Amygdala (tissue), 56 donors: ENCODE measurements at regions not wholly inside any gene's neighbourhood (a gene's known extent, or its start where the extent isn't known, plus 50 kb on each side); places are given as distances from the start of the nearest gene placed in this dataset.
"Not testable (repeated sequence)": the region's sequence is repeated elsewhere in the genome, so short reads cannot be mapped to it uniquely, and the experiment has no call there.

ENCODE experiments used
- DNase-seq, 56 donors: peaks; one replicate each; lab custom pipeline; 2025; lab: John Stamatoyannopoulos, UW

- no peak for DNase-seq
These were observed 109.9 kb downstream of the TANC2 start for GRCh38 chr17:63075969-63076368.

- no peak for DNase-seq
These were observed 112.7 kb downstream of the TANC2 start for GRCh38 chr17:63078707-63079106.

- no peak for DNase-seq
These were observed 116.3 kb downstream of the TANC2 start for GRCh38 chr17:63082273-63082861.

- DNase-seq, result no peak
These were observed 116.9 kb downstream of the TANC2 start for GRCh38 chr17:63082952-63083351.

- peak in 1 of 56 donors; percentile 20 for DNase-seq
These were observed 120.6 kb downstream of the TANC2 start for GRCh38 chr17:63086483-63087185.

- DNase-seq, result not testable (repeated sequence)
These were observed 124.5 kb downstream of the TANC2 start for GRCh38 chr17:63090358-63091114.

GRCh38 chr17:63091909-63092308, 125.9 kb downstream of the TANC2 start:
- not testable (repeated sequence) for DNase-seq

- no peak for DNase-seq
These were observed 128.6 kb downstream of the TANC2 start for GRCh38 chr17:63094631-63095030.

GRCh38 chr17:63095459-63095858, 129.4 kb downstream of the TANC2 start:
- DNase-seq, result no peak

GRCh38 chr17:63095879-63096278, 129.8 kb downstream of the TANC2 start:
- DNase-seq, result no peak

GRCh38 chr17:63096426-63096825, 130.4 kb downstream of the TANC2 start:
- no peak for DNase-seq

GRCh38 chr17:63099425-63099824, 133.4 kb downstream of the TANC2 start:
- no peak for DNase-seq

GRCh38 chr17:63102034-63102433, 136.0 kb downstream of the TANC2 start:
- no peak for DNase-seq

GRCh38 chr17:63106050-63106449, 140.0 kb downstream of the TANC2 start:
- DNase-seq, result no peak

- no peak for DNase-seq
These were observed 143.6 kb downstream of the TANC2 start for GRCh38 chr17:63109661-63110060.

GRCh38 chr17:63113167-63113566, 147.1 kb downstream of the TANC2 start:
- DNase-seq, result peak in 1 of 56 donors; percentile 6

GRCh38 chr17:63116228-63116627, 150.2 kb downstream of the TANC2 start:
- DNase-seq, result no peak

GRCh38 chr17:63116967-63117830, 151.2 kb downstream of the TANC2 start:
- peak in 26 of 56 donors; percentile 4 to 69 (median 38) for DNase-seq

- DNase-seq, result no peak
These were observed 154.4 kb downstream of the TANC2 start for GRCh38 chr17:63120406-63120805.

GRCh38 chr17:63124536-63124935, 158.5 kb downstream of the TANC2 start:
- DNase-seq, result no peak

- no peak for DNase-seq
These were observed 158.9 kb downstream of the TANC2 start for GRCh38 chr17:63124958-63125357.
